Renal cortex interstitium (tissue), 11 donors: ENCODE measurements at regions not wholly inside any gene's neighbourhood (a gene's known extent, or its start where the extent isn't known, plus 50 kb on each side); places are given as distances from the start of the nearest gene placed in this dataset.

ENCODE experiments used
- DNase-seq, 11 donors: peaks; one replicate each; pipeline ENCODE4 v3.0.0-alpha.2; 2013; ENCODE audit warnings: low read depth in 9 of 11, low spot score in 4 of 11; ENCODE audit errors: extremely low read depth in 1 of 11

DNA sequence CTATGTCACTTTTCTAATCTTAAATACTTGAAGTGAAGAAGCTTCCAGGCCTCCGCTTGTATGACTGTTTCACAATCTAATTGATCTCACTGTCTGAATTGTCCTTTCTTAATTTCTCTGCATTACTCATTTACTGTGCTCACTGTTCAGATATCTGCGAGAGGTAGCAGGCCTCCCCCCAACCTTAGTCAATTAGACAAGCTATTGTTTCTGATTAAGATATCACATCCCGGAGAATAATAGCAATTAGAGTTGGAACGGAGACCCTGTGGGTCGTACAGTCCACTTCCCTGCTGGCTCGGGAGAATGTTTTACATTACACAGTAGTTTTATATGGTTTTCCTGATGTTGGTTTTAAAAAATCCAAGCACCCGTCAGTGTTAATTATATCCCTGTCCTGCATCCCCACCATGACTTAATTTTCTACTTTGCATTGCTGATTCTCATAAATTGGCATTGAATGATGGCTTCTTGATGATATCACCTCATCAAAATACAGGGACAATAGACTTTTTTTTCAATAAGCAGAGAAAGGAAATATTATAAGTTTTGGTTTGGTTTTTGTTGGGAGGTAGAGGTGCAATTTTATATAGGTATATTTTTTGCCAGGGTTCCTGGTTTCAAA, 178.7 kb upstream of the TSHZ2 start:
- DNase-seq = no peak

DNA sequence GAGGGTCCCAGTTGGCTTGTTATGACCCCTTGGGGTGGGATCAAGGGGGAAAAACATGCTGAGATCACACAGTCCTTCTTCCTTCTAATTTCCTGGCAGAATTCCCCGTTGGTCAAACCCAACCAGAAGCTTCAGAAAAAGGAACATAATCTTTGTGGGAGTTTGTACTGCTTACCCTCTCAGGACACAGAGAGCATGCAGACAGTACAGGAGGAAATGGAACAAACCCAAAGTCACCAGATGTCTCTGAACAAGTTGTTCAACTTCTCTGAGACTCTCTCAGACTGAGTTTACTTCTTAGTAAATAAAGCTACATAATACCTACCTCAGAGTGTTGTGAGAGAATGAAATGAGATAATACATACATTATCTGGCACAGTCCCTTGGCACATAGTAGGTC, 181.1 kb upstream of the TSHZ2 start:
- DNase-seq = no peak

DNA sequence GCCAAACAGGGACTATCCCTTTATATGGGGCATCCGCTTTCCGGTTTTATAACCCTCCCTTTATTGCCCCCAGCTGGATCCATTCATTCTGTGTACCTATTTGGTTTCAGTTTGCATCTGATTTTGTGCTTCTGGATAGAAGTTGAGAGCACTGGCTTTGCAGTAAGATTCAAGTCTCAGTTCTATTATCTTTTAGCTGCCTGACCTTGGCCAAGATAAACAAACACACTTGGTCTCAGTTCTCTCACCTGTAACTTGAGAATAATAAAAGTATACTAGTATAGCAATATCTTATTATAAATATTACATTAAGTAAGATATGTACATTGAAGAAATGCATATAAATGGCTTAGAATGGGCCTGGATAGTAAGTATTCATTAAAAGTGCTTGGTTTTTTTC, 182.4 kb upstream of the TSHZ2 start:
- no peak for DNase-seq

DNA sequence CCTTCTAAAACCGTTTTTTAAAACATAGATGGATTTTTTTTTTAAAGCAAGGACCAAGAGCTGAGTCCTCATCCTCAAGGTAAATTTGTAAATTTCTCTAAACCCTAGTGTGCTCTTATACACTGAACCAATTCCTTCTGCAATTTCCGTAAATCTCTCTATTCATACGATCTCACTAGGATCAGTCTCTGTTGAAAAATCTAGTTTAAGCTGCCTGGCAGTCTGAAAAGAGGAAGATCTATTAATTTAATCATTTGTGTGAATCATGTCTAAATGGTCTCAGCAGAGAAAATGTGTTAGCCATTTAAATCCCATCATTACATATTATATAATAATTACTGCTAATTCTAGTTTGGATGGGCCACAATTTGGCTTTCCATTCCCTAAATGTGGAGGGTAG, 184.2 kb upstream of the TSHZ2 start:
- no peak for DNase-seq

DNA sequence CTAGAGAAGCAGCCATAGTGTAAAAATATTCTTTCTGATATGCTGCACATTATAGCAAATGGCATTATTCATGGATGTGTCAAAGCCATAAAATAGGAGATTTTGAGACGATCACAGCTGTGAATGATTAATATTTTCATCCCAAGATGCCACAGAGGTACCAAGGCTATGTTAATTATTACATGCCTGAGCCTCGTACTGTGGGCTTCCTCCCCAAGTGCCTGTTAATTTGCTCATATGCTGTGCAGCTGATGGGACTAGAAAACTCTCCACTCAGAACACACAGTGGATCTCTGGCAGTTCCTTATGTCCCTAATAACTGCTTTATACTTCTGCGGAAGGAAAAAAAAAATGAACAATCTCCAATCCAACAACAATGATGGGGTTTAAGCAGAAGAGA, 184.9 kb upstream of the TSHZ2 start:
- no peak for DNase-seq

DNA sequence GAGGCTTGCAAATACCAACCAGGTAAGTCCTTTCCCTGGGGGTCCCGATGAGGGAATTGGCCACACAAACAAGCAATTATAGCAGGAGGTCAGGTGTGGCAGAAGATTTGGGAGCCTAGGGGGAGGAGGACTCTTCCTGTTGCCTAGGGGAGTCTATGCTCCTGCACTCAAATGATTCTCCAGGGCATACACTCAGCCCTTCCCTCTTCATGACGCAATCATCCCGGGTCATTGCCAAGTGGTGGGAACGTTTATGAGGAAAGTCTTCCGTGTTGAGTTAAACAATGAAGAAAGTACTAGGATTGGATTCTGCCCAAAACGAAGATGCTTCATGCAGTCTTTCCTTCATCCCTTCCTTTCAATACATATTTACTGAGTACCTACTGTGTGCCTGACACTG, 186.5 kb upstream of the TSHZ2 start:
- no peak for DNase-seq

DNA sequence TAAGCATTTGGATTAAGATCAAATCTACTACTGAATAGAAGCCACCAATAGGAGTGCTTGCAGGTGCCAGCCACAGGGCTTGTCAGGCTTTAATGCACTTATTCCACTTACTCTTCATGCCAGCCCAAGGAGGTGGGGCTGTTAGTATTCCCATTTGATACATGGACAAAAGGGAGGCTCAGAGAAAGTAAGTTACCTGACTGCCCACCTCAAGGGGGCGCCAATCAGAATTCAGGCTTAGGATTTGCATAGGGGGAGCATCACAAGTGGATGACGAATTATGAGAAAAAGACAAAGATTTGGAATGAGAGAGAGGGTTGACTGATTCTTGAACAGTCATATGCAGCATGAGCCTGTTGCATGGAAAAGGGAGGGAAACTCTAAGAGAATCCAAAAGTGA, 188.4 kb upstream of the TSHZ2 start:
- DNase-seq = no peak

DNA sequence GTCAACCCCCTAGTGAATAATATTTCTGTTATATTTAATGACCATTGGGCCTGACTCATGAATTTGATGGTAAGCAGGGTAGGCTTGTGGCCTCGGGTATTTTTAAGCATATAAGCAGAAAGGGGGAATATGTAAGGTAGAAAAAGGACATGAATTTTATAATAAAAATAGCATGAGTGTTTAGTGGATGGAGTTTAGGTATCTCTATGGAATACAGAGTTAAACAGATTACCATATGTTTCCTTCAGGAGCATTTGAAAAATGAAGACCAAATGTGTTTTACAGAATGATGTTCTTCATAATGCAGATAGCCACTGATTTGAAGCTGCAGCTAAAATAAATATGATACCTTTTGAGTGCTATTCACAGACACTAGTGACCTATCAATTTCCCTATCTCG, 191.7 kb upstream of the TSHZ2 start:
- DNase-seq = no peak

DNA sequence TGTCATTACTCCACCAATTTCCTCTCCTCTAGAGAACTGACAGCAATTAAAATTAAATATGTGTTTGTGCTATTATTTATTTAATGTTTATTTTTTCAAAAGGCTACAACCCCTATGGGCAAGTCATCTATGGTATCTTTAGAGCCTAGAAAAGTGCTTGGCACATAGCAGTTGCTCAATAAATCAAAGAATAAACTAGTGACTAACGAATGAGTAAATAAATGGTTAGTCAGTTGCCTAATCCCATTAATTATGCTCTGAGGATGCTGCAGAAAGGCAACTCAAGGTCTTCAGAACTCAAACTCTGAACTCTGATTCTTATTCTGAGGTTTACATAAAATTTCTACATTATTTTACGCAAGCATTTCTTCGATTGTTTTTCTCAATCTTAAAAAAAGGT, 193.0 kb upstream of the TSHZ2 start:
- no peak for DNase-seq

DNA sequence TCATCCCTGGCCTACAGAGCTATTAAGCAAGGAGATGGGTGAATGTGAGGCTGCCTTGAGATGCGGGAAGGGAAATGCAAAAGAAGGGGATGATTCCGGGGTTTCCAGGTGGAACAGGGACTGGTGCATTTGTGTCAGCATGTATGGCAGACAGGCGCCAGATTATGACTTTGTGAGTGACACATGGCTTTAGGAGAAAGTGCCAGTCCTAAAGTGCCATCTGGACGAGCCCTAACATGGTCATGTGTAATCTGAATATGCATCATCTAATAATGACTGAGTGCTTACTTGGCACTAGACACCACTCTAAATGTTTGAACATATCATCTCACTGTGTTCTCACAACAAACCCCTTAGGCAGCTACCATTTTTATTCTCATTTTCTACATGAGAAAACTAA, 195.0 kb upstream of the TSHZ2 start:
- no peak for DNase-seq

DNA sequence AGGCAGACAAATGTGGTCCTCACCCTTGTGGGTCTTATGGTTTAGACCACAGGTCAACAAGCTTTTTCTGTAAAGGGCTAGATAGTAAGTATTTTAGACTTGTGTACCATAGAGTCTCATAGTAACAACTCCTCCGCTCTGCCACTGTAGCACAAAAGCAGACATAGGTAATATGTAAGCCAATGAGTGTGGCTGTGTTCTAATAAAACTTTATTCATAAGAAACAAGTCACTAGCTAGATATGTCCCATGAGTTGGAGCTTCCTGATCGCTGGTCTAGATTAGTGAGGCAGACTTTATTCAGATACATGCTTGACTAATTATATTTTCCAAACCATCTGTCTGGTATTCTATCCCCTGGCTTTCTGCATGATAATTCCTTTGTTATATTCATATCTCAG, 196.4 kb upstream of the TSHZ2 start:
- DNase-seq = no peak

DNA sequence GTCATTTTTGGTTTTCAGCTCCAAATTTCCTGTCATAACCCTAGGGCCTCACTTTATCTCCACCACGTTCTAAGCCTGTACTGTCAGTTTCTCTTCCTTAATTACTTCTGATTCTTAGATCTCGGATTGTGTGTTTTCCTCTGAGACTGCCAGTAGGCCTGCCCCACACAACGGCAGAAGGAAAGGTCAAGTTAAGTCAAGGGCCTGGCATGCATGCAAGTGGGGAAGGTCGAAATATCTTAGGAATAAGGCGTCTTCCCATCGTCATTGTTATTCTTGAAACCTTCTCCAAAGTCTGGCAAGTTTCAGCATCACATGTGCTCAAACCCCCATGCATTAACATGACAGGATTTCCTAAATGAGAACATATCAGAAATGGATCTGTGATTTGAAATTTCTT, 203.5 kb upstream of the TSHZ2 start:
- DNase-seq = no peak

DNA sequence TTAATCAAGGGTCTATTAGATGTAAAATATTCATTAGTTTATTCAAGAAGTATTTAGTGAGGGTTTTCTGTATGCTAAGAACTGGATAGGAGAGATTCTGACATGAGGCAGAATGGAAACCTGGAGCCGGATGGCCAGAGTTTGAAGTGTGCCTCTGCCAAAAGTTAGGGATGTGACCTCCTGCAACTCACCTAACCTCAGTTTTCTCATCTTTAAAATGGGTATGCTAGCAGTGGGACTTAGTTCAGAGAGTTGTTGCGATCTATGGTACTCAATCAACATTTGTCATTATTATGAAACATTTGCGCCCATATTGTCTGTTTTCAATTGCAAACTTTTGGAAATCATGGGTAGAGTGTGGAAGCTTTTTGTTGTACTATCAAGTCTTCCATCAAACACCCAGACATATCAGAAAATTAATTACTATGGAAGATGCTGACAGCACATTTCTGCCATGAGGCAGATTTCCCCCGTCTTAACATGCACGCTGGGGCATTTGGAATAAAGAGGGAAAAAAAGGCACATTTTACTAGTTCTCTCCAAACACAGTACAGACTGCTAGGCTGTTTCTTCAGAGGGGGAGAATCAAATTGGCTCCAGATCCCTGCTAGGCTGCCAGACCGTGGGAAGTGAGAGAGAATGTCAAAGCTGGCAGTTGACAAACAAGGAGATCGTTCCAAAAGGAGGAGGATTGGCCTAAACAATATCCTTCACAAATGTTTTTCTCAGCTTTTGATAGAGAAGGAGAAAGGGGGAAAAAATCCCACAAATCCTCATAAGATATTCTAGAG, 205.3 kb upstream of the TSHZ2 start:
- DNase-seq = no peak

DNA sequence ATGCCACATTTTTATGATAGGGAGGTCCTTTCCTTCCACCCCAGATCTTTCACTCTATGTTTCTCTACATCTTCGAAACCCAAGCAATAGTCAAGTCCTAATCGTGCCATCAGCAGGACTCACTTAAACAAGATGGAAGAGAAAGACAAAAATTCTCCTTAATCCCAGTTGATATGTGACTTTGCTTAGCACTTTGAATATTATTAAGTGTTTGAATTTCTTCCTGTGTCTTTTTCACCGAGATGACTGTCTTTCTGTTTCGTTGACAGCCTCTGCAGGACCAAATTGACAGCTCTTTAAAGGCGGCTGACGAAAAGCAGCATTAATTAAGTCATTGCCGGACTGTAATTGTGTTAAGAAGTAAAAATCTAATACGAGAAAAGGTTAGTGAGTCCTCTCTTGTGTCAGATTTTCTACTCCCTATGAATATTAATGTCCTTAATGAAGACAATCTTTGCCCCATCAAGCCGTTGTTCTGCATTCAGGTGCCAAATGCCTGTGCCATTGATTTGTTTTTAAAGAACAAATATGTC, 208.8 kb upstream of the TSHZ2 start:
- no peak for DNase-seq

DNA sequence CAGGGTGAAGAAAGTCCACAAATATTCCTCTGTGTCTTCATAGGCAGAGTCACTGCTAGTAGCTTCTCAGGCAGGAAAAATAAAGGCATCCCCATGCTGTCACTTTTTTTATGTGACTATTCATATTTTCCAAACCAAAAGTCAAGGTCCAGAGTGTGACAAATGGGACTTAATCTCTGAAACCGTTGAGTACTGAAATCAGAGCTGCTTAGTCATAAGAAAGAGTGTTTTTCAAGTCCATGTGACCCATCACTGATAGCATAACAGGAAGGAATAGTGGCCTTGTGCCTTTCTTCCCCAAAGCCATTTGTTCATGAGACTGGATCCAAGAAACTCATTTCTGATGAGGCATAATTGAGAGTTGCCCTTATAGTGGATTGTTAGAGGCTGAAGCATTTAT, 210.3 kb upstream of the TSHZ2 start:
- no peak for DNase-seq

DNA sequence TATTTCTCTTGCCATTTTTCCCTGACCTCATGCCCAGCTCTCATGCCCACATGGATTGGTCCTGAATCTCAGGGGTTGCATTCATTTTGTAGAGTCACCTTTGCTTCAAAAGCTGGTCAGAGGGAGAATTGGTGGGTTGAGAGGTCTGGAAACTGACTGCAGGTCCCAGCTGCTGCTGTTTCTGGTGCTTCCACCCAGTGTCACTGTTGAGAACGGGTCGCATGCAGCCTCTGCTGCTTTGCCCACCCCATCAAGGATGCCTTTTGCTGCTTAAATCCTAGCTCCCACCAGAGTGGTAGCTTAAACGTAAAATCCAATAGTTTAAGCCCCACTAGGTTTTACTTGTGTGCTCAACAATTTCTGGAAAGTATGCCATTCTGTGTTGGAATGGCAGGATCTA, 211.4 kb upstream of the TSHZ2 start:
- DNase-seq = no peak

DNA sequence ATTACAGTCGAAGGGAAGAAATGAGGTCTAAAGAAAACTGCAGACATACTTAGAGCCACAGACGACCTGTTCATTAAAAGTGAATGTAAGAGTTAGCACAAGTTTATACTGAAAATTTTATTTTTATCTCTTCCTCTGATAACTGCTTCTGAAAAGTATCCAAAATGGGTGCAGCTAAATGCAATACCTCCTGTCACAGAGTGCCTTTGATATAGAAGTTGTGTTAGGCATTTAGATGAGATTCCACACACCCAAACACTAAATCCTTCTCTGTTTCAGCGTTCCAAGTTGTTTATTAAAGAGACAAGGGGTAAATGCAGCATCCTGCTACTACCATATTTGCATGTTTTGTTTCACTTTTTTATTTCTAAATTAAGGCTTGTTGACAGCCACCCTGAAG, 214.7 kb upstream of the TSHZ2 start:
- DNase-seq = no peak

DNA sequence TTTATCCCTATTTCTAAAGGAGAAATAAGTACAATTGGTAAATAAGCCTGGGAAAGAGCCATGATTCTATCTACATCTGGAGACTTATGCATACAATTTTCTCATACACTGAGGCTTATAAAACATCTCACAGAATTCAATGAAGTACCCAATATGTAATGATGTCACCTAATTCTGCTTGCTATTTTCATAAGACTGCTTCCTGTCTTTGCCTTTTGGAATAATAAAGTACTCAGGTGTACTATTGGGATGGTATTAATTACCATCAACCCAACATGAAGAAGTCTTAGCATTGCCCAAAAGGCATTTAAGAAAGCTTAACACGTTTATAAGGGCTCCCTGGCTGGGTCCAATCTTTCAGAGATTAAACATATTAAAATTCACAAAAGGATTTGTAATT, 216.4 kb upstream of the TSHZ2 start:
- no peak for DNase-seq

DNA sequence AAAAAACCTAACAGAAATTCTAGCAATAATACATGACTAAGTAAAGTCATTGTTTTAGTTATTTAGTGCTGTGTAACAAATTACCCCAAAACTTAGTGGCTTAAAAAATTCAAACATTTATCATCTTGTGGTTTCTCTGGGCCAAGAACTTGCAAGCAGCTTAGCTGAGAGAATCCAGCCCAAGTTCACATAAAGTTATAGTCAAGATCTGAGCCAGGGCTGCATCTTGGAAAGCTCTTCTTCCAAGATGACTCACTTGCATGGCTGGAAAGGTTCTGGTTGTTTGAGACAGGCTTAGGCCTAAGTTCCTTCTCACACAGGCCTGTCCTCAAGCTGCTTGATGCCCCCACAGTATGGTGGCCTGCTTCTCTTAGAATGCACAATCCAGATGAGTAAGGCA, 217.8 kb upstream of the TSHZ2 start:
- DNase-seq = no peak

DNA sequence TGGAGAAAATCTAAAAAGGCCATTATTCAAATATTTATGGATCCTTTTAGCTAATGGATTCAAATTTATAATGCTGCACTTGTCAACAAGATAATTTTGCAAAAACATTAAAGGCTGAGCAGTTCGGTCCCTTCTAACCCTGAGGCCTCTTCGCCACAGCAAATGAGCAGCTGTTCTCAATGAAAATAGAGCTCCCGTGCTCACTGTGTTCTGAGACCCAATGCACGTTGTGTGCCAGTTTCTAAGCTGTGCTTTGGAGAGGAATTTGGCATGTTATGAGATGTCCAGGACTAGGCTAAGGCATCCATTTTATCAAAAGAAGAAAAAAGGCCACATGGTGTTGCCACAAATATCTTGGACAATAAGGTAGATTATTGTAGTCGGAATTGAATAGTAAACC, 220.1 kb upstream of the TSHZ2 start:
- no peak for DNase-seq

DNA sequence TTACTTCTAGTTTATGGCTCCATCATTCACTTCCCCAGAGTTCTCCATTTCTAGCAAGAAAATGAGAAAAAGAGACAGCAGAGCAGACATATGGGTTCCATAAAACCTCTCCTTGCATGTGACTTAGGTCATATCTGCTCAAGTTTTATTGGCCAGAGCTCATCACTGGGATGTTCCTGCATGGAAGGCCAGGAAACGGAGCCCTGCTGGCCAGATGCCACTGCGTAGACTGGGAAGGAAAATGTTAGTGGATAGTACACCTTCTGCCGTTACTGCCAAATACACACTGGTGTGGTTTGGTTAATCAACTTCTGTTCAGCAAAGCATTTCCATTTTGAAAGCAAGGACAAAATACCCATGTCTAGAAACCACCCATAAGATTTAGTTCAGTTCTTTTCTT, 220.6 kb upstream of the TSHZ2 start:
- DNase-seq = no peak
